Esophagus muscularis mucosa (tissue), 4 donors: ENCODE measurements at regions not wholly inside any gene's neighbourhood (a gene's known extent, or its start where the extent isn't known, plus 50 kb on each side); places are given as distances from the start of the nearest gene placed in this dataset.

ENCODE experiments used
- DNase-seq: peaks from one replicate; pipeline ENCODE4 v3.0.0-alpha.2; 2017; ENCODE audit errors: extremely low spot score
- H3K27ac ChIP-seq, 4 donors: fragments of 200-600 bp; sonication (generic); replicated peaks in 1 of 4; 1 replicate in 3 of 4; 2 replicates in 1 of 4; pipeline ENCODE4 v1.5.1; 2016 to 2019; ENCODE audit warnings: mild to moderate bottlenecking in 1 of 4
- H3K27me3 ChIP-seq, 4 donors: fragments of 200-600 bp; sonication (generic); one replicate each; pipeline versions ENCODE4 v1.5.1 to v1.6.0; 2016 to 2019
- H3K36me3 ChIP-seq, 4 donors: fragments of 200-600 bp; sonication (generic); one replicate each; pipeline ENCODE4 v1.5.1; 2016 to 2019
- H3K4me1 ChIP-seq, 4 donors: fragments of 200-600 bp; sonication (generic); one replicate each; pipeline ENCODE4 v1.5.1; 2016 to 2019
- H3K4me3 ChIP-seq, 4 donors: fragments of 200-600 bp; sonication (generic); 1 replicate in 2 of 4; 2 replicates in 2 of 4; pipeline ENCODE4 v1.5.1; 2016 to 2019; ENCODE audit warnings: mild to moderate bottlenecking in 4 of 4, moderate library complexity in 1 of 4
- H3K9me3 ChIP-seq, 4 donors: fragments of 200-600 bp; sonication (generic); 1 replicate in 3 of 4; 2 replicates in 1 of 4; pipeline ENCODE4 v1.5.1; 2016 to 2019
- EP300 ChIP-seq: sonication (generic); formaldehyde crosslinking; IDR thresholded peaks from one replicate; pipeline ENCODE4 v1.6.1; 2017; ENCODE audit warnings: antibody characterized with exemption
- POLR2A ChIP-seq: fragments of 450-650 bp; IDR thresholded peaks from one replicate; pipeline ENCODE4 v1.6.1; 2017; ENCODE audit warnings: antibody characterized with exemption, moderate library complexity, mild to moderate bottlenecking, low read depth
- POLR2AphosphoS5 ChIP-seq, 2 donors: sonication (generic); formaldehyde crosslinking; IDR thresholded peaks; one replicate each; pipeline ENCODE4 v1.6.1; 2017; ENCODE audit warnings: antibody characterized with exemption in 2 of 2
- WGBS: methylation state at CpG from one replicate; pipeline ENCODE4 v1.1.5; 2018; 5-methylcytosine and 5-hydroxymethylcytosine counted together
- intact Hi-C: fragments of 100-400 bp; cut with DNase I; formaldehyde crosslinking; loops from one replicate; pipeline ENCODE4 v1.15.1; 2023
- TF ChIP-seq, protein P1 (sequence below), 3 experiments: fragments of 200-600 bp in 2 of 3; fragments of 450-650 bp in 1 of 3; sonication (generic) in 2 of 3; IDR thresholded peaks; one replicate each; pipeline ENCODE4 v1.5.1; 2017 to 2019; ENCODE audit warnings: antibody characterized with exemption in 3 of 3, mild to moderate bottlenecking in 2 of 3, moderate library complexity in 1 of 3

- Histone ChIP-seq H3K27me3 (no peaks in the 10 kb centered on the region), H3K27ac (no peak overlapping the region), H3K9me3 (no peaks in the 10 kb centered on the region), H3K4me1 (no peaks in the 10 kb centered on the region), H3K4me3 (no peak overlapping the region), H3K36me3 (no peaks in the 10 kb centered on the region)
- TF ChIP-seq POLR2AphosphoS5 (IDR thresholded peaks at IDR 0.05) (no peak), EP300 (no peak), POLR2A (no peak)
- TF ChIP-seq, protein P1, sequence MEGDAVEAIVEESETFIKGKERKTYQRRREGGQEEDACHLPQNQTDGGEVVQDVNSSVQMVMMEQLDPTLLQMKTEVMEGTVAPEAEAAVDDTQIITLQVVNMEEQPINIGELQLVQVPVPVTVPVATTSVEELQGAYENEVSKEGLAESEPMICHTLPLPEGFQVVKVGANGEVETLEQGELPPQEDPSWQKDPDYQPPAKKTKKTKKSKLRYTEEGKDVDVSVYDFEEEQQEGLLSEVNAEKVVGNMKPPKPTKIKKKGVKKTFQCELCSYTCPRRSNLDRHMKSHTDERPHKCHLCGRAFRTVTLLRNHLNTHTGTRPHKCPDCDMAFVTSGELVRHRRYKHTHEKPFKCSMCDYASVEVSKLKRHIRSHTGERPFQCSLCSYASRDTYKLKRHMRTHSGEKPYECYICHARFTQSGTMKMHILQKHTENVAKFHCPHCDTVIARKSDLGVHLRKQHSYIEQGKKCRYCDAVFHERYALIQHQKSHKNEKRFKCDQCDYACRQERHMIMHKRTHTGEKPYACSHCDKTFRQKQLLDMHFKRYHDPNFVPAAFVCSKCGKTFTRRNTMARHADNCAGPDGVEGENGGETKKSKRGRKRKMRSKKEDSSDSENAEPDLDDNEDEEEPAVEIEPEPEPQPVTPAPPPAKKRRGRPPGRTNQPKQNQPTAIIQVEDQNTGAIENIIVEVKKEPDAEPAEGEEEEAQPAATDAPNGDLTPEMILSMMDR (IDR thresholded peaks at IDR 0.05): no peak
- intact Hi-C loops: no loop called here
- DNase-seq: no peak
Observed at GRCh38 chr20:7274870-7275269, 507.4 kb downstream of the BMP2 start.

- no peak for TF ChIP-seq POLR2A
- TF ChIP-seq EP300: no peak
- TF ChIP-seq POLR2AphosphoS5 (IDR thresholded peaks at IDR 0.05): no peak
- TF ChIP-seq, protein P1 (IDR thresholded peaks at IDR 0.05): no peak
- Histone ChIP-seq H3K4me1 (no peaks in the 10 kb centered on the region), H3K4me3 (no peak overlapping the region), H3K9me3 (no peaks in the 10 kb centered on the region), H3K27me3 (no peaks in the 10 kb centered on the region), H3K27ac (no peak overlapping the region), H3K36me3 (no peaks in the 10 kb centered on the region)
- DNase-seq: no peak
- intact Hi-C loops: no loop called here
- WGBS: 81% methylated on average over 3 of the region's 3 CpGs
Observed at GRCh38 chr20:7275645-7276237, 508.3 kb downstream of the BMP2 start.

GRCh38 chr20:7285918-7286556 lies 518.6 kb downstream of the BMP2 start:
- Histone ChIP-seq H3K27me3 (no peaks in the 10 kb centered on the region), H3K9me3 (no peaks in the 10 kb centered on the region), H3K4me1 (peaks cover 0 to 7% (median 0%) of the 10 kb centered on the region in 4 donors), H3K27ac (no peak overlapping the region), H3K4me3 (no peak overlapping the region), H3K36me3 (no peaks in the 10 kb centered on the region)
- TF ChIP-seq, protein P1 (IDR thresholded peaks at IDR 0.05): peak; percentile 53 to 80 (median 76)
- no peak for TF ChIP-seq POLR2AphosphoS5 (IDR thresholded peaks at IDR 0.05)
- no peak for TF ChIP-seq POLR2A
- WGBS: 15% methylated on average over 9 of the region's 9 CpGs
- intact Hi-C loops: loop anchor here (2.0 to 10.0 kb wide), 2 partner anchors 521 to 1141 kb away; no protein-coding TSS in a partner anchor
- DNase-seq: no peak

GRCh38 chr20:7291323-7291943 lies 523.9 kb downstream of the BMP2 start:
- no peak for DNase-seq
- no peak overlapping the region for H3K27ac ChIP-seq
- TF ChIP-seq, protein P1 (IDR thresholded peaks at IDR 0.05): no peak
- TF ChIP-seq POLR2AphosphoS5 (IDR thresholded peaks at IDR 0.05) (no peak), EP300 (no peak), POLR2A (no peak)
- intact Hi-C loops: no loop called here
- H3K4me3 ChIP-seq: no peak overlapping the region
- H3K9me3 ChIP-seq: no peaks in the 10 kb centered on the region
- no peaks in the 10 kb centered on the region for H3K4me1 ChIP-seq
- H3K36me3 ChIP-seq: no peaks in the 10 kb centered on the region
- H3K27me3 ChIP-seq: no peaks in the 10 kb centered on the region
- 75% methylated on average over 2 of the region's 2 CpGs for WGBS
